A549 (cell line): ENCODE measurements at regions not wholly inside any gene's neighbourhood (a gene's known extent, or its start where the extent isn't known, plus 50 kb on each side); places are given as distances from the start of the nearest gene placed in this dataset.

Source experiments
- ATAC-seq, 2 experiments: fragments of 200-7000 bp in 1 of 2; fragments of >200 bp in 1 of 2; cut with Nextera tagmentation in 1 of 2; cut with Tn5 transposase in 1 of 2; 3 replicates each; pipeline versions ENCODE4 v1.8.0 to v1.9.1; 2018 to 2020; ENCODE audit warnings: mild to moderate bottlenecking in 1 of 2, moderate library complexity in 1 of 2
- CTCF ChIA-PET: fragments of 300-600 bp; sonication (Branson Sonifier 250); formaldehyde crosslinking; extraction: SDS; loops from one replicate; lab custom pipeline; 2021; ENCODE audit warnings: antibody characterized with exemption, inconsistent platforms; lab: Yijun Ruan, JAX
- POLR2A ChIA-PET: fragments of 350-600 bp; formaldehyde crosslinking; extraction: SDS; loops from one replicate; lab custom pipeline; 2021; ENCODE audit warnings: antibody characterized with exemption, inconsistent platforms; lab: Yijun Ruan, JAX
- DNase-seq, 2 experiments: peaks; one replicate each; pipeline versions ENCODE4 v3.0.0 to v3.0.0-alpha.2; 2011 to 2016; ENCODE audit warnings: low read depth in 1 of 2, low spot score in 1 of 2
- FAIRE-seq: peaks from 2 replicates; lab custom pipeline; 2011; peaks lifted over from hg19 to GRCh38; lab: Jason Lieb, UNC
- H3K27ac ChIP-seq, 2 experiments: fragments of >200 bp; sonication (Bioruptor Twin); formaldehyde crosslinking; 3 replicates each; pipeline ENCODE4 v1.5.1; 2016 to 2017
- H3K4me1 ChIP-seq: fragments of >200 bp; sonication (Bioruptor Twin); formaldehyde crosslinking; 3 replicates; pipeline ENCODE4 v1.6.1; 2016
- H3K4me2 ChIP-seq: fragments of >200 bp; sonication (Bioruptor Twin); formaldehyde crosslinking; 3 replicates; pipeline ENCODE4 v1.6.1; 2016
- H3K4me3 ChIP-seq: fragments of >200 bp; sonication (Bioruptor Twin); formaldehyde crosslinking; 3 replicates; pipeline ENCODE4 v1.5.1; 2016
- H3K9me3 ChIP-seq: fragments of >200 bp; sonication (Bioruptor Twin); formaldehyde crosslinking; 3 replicates; pipeline ENCODE4 v1.6.1; 2016
- CEBPB ChIP-seq, 2 experiments: fragments of >200 bp in 1 of 2; sonication (Bioruptor Twin) in 1 of 2; formaldehyde crosslinking in 1 of 2; IDR thresholded peaks; 2 replicates each; pipeline ENCODE4 v1.6.1; 2012 to 2016
- CHD2 ChIP-seq: fragments of 150-350 bp; IDR thresholded peaks from 2 replicates; pipeline ENCODE4 v1.6.1; 2014; ENCODE audit warnings: low read length; ENCODE audit not compliant: partially characterized antibody
- EHF ChIP-seq: fragments of 250-450 bp; sonication (Bioruptor Pico); IDR thresholded peaks from 2 replicates; pipeline ENCODE4 v1.5.0; 2020; ENCODE audit warnings: mild to moderate bottlenecking
- EHMT2 ChIP-seq: fragments of 200-600 bp; sonication (generic); IDR thresholded peaks from 2 replicates; pipeline ENCODE4 v1.6.1; 2016; ENCODE audit warnings: antibody characterized with exemption, low read depth, mild to moderate bottlenecking, moderate library complexity
- HDAC2 ChIP-seq: fragments of 200-600 bp; sonication (generic); IDR thresholded peaks from 2 replicates; pipeline ENCODE4 v1.6.1; 2016
- HEYL ChIP-seq: fragments of 250-450 bp; sonication (Bioruptor Pico); IDR thresholded peaks from 2 replicates; pipeline ENCODE4 v1.8.0; 2021; ENCODE audit warnings: mild to moderate bottlenecking, moderate library complexity
- HOXA7 ChIP-seq: fragments of 250-450 bp; sonication (Bioruptor Pico); IDR thresholded peaks from 2 replicates; pipeline ENCODE4 v1.5.0; 2020; ENCODE audit warnings: mild to moderate bottlenecking, moderate library complexity
- HOXB5 ChIP-seq: fragments of 250-450 bp; sonication (Bioruptor Pico); IDR thresholded peaks from 2 replicates; pipeline ENCODE4 v1.5.0; 2020; ENCODE audit warnings: mild to moderate bottlenecking, moderate library complexity
- JUNB ChIP-seq: fragments of >200 bp; sonication (Bioruptor Twin); formaldehyde crosslinking; IDR thresholded peaks from 2 replicates; pipeline ENCODE4 v1.6.1; 2016
- MAZ ChIP-seq: fragments of 150-350 bp; IDR thresholded peaks from 2 replicates; pipeline ENCODE4 v1.6.1; 2014; ENCODE audit warnings: antibody characterized with exemption, low read depth, low read length, borderline replicate concordance
- NFE2L2 ChIP-seq: fragments of 150-350 bp; conservative IDR thresholded peaks from 2 replicates; pipeline ENCODE4 v1.6.1; 2014; ENCODE audit warnings: low read length
- POLR2AphosphoS2 ChIP-seq: conservative IDR thresholded peaks from 2 replicates; pipeline ENCODE4 v1.6.1; 2012; ENCODE audit warnings: low read length, improper control_type of control experiment, inconsistent platforms
- RARB ChIP-seq: fragments of 250-450 bp; sonication (Bioruptor Pico); IDR thresholded peaks from 2 replicates; pipeline ENCODE4 v1.8.0; 2021; ENCODE audit warnings: mild to moderate bottlenecking, moderate library complexity
- SREBF2 ChIP-seq: fragments of 450-650 bp; IDR thresholded peaks from 2 replicates; pipeline ENCODE4 v1.6.1; 2014; ENCODE audit warnings: mild to moderate bottlenecking, moderate library complexity
- whole genome bisulfite sequencing: methylation state at CpG from one replicate; pipeline ENCODE4 v1.1.6; 2017; ENCODE audit errors: missing lambda C conversion rate; 5-methylcytosine and 5-hydroxymethylcytosine counted together
- TF ChIP-seq, protein P1 (sequence below): fragments of 250-450 bp; sonication (Bioruptor Pico); IDR thresholded peaks from 2 replicates; pipeline ENCODE4 v1.5.0; 2021; ENCODE audit warnings: mild to moderate bottlenecking, moderate library complexity, borderline replicate concordance
- TF ChIP-seq, protein P2 (sequence below): fragments of 200-600 bp; sonication (generic); IDR thresholded peaks from 2 replicates; pipeline ENCODE4 v1.6.1; 2016; ENCODE audit warnings: antibody characterized with exemption, mild to moderate bottlenecking, moderate library complexity
- TF ChIP-seq, protein P3 (sequence below): fragments of 150-350 bp; IDR thresholded peaks from 2 replicates; pipeline ENCODE4 v1.6.1; 2014; ENCODE audit warnings: low read depth, mild to moderate bottlenecking, low read length
- TF ChIP-seq, protein P4 (sequence below): fragments of 450-650 bp; IDR thresholded peaks from 2 replicates; pipeline ENCODE4 v1.6.1; 2014; ENCODE audit warnings: antibody characterized with exemption

DNA sequence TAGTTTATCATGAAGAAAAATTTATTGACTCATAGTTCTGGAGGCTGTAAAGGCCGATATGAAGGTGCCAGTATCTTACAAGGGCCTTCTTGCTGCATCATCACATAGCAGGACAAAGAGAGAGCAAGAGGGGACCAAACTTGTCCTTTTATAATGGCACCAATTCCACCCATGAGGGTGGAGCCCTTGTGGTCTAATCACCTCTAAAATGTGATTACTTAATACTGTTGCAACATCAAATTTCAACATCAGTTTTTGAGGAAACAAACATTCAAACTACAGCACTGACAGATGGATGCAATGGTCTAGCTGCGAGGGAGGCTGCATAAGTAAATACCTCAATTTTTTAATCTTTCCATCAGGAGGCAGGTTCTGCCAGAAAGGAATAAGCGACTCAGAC is 76.7 kb upstream of the LAMA2 start:
- H3K4me2 ChIP-seq, result no peak overlapping the region
- no peak overlapping the region for H3K27ac ChIP-seq
- no peaks in the 10 kb centered on the region for H3K4me1 ChIP-seq
- ATAC-seq, result no peak
- TF ChIP-seq, protein P1, sequence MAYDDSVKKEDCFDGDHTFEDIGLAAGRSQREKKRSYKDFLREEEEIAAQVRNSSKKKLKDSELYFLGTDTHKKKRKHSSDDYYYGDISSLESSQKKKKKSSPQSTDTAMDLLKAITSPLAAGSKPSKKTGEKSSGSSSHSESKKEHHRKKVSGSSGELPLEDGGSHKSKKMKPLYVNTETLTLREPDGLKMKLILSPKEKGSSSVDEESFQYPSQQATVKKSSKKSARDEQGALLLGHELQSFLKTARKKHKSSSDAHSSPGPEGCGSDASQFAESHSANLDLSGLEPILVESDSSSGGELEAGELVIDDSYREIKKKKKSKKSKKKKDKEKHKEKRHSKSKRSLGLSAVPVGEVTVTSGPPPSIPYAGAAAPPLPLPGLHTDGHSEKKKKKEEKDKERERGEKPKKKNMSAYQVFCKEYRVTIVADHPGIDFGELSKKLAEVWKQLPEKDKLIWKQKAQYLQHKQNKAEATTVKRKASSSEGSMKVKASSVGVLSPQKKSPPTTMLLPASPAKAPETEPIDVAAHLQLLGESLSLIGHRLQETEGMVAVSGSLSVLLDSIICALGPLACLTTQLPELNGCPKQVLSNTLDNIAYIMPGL (CRISPR knock-in tag), result no peak
- TF ChIP-seq HEYL, result no peak
- TF ChIP-seq, protein P2, sequence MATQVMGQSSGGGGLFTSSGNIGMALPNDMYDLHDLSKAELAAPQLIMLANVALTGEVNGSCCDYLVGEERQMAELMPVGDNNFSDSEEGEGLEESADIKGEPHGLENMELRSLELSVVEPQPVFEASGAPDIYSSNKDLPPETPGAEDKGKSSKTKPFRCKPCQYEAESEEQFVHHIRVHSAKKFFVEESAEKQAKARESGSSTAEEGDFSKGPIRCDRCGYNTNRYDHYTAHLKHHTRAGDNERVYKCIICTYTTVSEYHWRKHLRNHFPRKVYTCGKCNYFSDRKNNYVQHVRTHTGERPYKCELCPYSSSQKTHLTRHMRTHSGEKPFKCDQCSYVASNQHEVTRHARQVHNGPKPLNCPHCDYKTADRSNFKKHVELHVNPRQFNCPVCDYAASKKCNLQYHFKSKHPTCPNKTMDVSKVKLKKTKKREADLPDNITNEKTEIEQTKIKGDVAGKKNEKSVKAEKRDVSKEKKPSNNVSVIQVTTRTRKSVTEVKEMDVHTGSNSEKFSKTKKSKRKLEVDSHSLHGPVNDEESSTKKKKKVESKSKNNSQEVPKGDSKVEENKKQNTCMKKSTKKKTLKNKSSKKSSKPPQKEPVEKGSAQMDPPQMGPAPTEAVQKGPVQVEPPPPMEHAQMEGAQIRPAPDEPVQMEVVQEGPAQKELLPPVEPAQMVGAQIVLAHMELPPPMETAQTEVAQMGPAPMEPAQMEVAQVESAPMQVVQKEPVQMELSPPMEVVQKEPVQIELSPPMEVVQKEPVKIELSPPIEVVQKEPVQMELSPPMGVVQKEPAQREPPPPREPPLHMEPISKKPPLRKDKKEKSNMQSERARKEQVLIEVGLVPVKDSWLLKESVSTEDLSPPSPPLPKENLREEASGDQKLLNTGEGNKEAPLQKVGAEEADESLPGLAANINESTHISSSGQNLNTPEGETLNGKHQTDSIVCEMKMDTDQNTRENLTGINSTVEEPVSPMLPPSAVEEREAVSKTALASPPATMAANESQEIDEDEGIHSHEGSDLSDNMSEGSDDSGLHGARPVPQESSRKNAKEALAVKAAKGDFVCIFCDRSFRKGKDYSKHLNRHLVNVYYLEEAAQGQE, result no peak
- no peak for TF ChIP-seq POLR2AphosphoS2
- TF ChIP-seq, all 56 proteins: peak for 0
- WGBS, result 24% methylated on average over 3 of the region's 3 CpGs
- POLR2A ChIA-PET, result no interaction called here
- H3K4me3 ChIP-seq, result no peak overlapping the region
- no peaks in the 10 kb centered on the region for H3K9me3 ChIP-seq
- FAIRE-seq (no peak), DNase-seq (no peak)
- CTCF ChIA-PET, result no interaction called here

DNA sequence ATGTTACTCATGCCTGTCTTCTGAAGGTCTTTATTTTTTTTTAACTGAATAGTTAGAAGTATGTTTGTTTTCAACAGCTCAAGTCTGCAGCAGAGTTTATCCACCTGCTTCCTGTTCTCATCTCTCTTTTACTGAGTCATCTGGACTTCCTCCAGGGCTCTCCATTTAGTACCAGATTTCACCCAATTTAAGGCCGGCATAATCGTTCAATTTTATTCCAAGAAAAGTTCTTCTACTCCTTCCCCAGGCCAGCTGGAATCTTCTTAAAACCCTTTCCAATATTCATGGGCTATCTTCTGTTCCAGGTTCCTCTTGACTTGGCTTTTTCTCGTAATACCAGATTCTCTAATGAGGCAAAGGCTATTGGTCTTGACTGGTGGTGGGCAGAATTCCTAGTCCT is 79.0 kb upstream of the LAMA2 start:
- TF ChIP-seq, protein P3, sequence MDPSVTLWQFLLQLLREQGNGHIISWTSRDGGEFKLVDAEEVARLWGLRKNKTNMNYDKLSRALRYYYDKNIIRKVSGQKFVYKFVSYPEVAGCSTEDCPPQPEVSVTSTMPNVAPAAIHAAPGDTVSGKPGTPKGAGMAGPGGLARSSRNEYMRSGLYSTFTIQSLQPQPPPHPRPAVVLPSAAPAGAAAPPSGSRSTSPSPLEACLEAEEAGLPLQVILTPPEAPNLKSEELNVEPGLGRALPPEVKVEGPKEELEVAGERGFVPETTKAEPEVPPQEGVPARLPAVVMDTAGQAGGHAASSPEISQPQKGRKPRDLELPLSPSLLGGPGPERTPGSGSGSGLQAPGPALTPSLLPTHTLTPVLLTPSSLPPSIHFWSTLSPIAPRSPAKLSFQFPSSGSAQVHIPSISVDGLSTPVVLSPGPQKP, result no peak
- TF ChIP-seq EHF (CRISPR knock-in tag) (no peak), CEBPB (IDR thresholded peaks at IDR 0.05) (no peak), NFE2L2 (no peak), EHMT2 (no peak), RARB (no peak), HDAC2 (no peak), CHD2 (no peak), JUNB (no peak), SREBF2 (no peak), HOXB5 (CRISPR knock-in tag) (no peak), MAZ (no peak), HOXA7 (no peak)
- TF ChIP-seq, protein P4, sequence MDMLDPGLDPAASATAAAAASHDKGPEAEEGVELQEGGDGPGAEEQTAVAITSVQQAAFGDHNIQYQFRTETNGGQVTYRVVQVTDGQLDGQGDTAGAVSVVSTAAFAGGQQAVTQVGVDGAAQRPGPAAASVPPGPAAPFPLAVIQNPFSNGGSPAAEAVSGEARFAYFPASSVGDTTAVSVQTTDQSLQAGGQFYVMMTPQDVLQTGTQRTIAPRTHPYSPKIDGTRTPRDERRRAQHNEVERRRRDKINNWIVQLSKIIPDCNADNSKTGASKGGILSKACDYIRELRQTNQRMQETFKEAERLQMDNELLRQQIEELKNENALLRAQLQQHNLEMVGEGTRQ, result no peak
- TF ChIP-seq, protein P2, result no peak
- Histone ChIP-seq H3K4me2 (no peak overlapping the region), H3K4me1 (no peaks in the 10 kb centered on the region), H3K9me3 (no peaks in the 10 kb centered on the region), H3K4me3 (no peak overlapping the region), H3K27ac (no peak overlapping the region)
- 35% methylated on average over 3 of the region's 3 CpGs for WGBS
- DNase-seq (no peak), FAIRE-seq (no peak), ATAC-seq (no peak)
- CTCF ChIA-PET, result no interaction called here
- POLR2A ChIA-PET, result no interaction called here
